ENCODE measurements at regions not wholly inside any gene's neighbourhood (a gene's known extent, or its start where the extent isn't known, plus 50 kb on each side); places are given as distances from the start of the nearest gene placed in this dataset.

DNA sequence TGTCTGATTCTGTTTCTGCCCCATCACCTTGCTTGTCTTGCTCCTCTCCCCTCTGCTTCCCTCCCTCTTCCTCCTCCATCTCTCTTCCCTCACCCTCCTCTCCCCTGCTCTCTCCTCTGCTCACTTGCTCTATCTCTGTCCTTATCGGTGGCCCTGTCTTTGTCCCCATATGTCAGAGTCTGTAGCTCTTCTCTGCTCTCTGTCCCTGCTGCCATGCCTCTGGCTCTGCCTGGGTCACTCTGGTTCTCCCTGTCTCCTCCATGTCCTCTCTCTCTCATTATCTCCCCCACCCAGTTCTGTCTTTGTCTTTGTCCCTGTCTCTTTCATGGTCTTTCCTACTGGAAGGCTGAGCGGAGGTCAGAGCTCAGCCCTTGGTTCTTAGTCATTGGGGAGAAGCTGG is 169.1 kb upstream of the NLRP1 start:
- H2BK120ac ChIP-seq (ENCODE audit: low read depth, low read length, poor library complexity, severe bottlenecking) = no peak overlapping the region
- no peak overlapping the region for H2BK20ac ChIP-seq (ENCODE audit: low read depth, low read length, poor library complexity, severe bottlenecking)
- Mint-ChIP-seq H3K27me3 (ENCODE audit: low read depth) (peaks cover 6% of the 10 kb centered on the region), H3K36me3 (ENCODE audit: insufficient read depth in 1 of 3, low read depth in 3 of 3) (no peaks in the 10 kb centered on the region), H3K9me3 (no peaks in the 10 kb centered on the region; a peak in 1 of 5 replicates), H3K4me1 (0 out of 4 replicates have a peak, but pooled peaks cover 0 to 3% of the 10 kb centered on the region in 2 experiments), H3K4me3 (no peak overlapping the region), H3K27ac (peak overlapping the region in 1 of 3 experiments; percentile 11; a peak in 1 of 7 replicates)
- H4K91ac ChIP-seq (ENCODE audit: insufficient read length, low read depth, low read length) = no peak overlapping the region
- TF ChIP-seq, protein P1, sequence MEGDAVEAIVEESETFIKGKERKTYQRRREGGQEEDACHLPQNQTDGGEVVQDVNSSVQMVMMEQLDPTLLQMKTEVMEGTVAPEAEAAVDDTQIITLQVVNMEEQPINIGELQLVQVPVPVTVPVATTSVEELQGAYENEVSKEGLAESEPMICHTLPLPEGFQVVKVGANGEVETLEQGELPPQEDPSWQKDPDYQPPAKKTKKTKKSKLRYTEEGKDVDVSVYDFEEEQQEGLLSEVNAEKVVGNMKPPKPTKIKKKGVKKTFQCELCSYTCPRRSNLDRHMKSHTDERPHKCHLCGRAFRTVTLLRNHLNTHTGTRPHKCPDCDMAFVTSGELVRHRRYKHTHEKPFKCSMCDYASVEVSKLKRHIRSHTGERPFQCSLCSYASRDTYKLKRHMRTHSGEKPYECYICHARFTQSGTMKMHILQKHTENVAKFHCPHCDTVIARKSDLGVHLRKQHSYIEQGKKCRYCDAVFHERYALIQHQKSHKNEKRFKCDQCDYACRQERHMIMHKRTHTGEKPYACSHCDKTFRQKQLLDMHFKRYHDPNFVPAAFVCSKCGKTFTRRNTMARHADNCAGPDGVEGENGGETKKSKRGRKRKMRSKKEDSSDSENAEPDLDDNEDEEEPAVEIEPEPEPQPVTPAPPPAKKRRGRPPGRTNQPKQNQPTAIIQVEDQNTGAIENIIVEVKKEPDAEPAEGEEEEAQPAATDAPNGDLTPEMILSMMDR (conservative IDR thresholded peaks at IDR 0.05) = no peak
- no peak overlapping the region for H2BK5ac ChIP-seq (ENCODE audit: insufficient read length, low read length)
- H3K23me2 ChIP-seq (ENCODE audit: insufficient read length, low read depth, low read length, poor library complexity, severe bottlenecking) = no peaks in the 10 kb centered on the region
- no peak overlapping the region for H3K4ac ChIP-seq (ENCODE audit: low read depth, low read length)
- H3K79me1 ChIP-seq (ENCODE audit: insufficient read depth, low read depth, low read length, poor library complexity, severe bottlenecking) = no peaks in the 10 kb centered on the region
- no peaks in the 10 kb centered on the region for H3K4me1 ChIP-seq (ENCODE audit: insufficient read depth, low read length)
- no peak overlapping the region for H4K8ac ChIP-seq (replicated peaks; ENCODE audit: insufficient read length, low read depth, low read length)
- H2AFZ ChIP-seq (ENCODE audit: low read length) = no peak overlapping the region
- no peak for DNase-seq
- no peak overlapping the region for H4K5ac ChIP-seq (ENCODE audit: insufficient read length, low read depth, low read length)
- no peaks in the 10 kb centered on the region for H3K9me3 ChIP-seq (ENCODE audit: control insufficient read depth, low read depth, low read length)
- H3K23ac ChIP-seq (ENCODE audit: insufficient read length, low read depth, low read length) = no peak overlapping the region
- H2BK15ac ChIP-seq (ENCODE audit: low read depth, low read length) = no peak overlapping the region
- H3K27me3 ChIP-seq (ENCODE audit: insufficient read depth, low read length) = no peaks in the 10 kb centered on the region
- no CpG with 5 or more reads among the region's 2 CpGs for WGBS (ENCODE audit: extremely low coverage, insufficient read length, low lambda C conversion rate)
- H3K18ac ChIP-seq (ENCODE audit: insufficient read length, low read depth, low read length) = no peak overlapping the region
- no peak overlapping the region for H2AK5ac ChIP-seq (ENCODE audit: insufficient read length, low read length)
- no peak overlapping the region for H2BK12ac ChIP-seq (ENCODE audit: insufficient read length, low read depth, low read length)
- no peak overlapping the region for H3K9ac ChIP-seq (ENCODE audit: extremely low read depth, insufficient read length, low read length)
- no peak overlapping the region for H3K27ac ChIP-seq (ENCODE audit: insufficient read length, low read depth, low read length)
- H3K79me2 ChIP-seq (ENCODE audit: insufficient read depth, low read length) = no peaks in the 10 kb centered on the region
- H3K4me2 ChIP-seq (ENCODE audit: insufficient read depth, insufficient read length, low read length) = no peak overlapping the region
- no peaks in the 10 kb centered on the region for H4K20me1 ChIP-seq (ENCODE audit: control insufficient read depth, insufficient read depth, insufficient read length)
- no peak overlapping the region for H3T11ph ChIP-seq (ENCODE audit: low read length)
- peak overlapping the region; percentile 5; the same call in 1 of the 2 replicates for H3K14ac ChIP-seq (ENCODE audit: insufficient read depth, low read length)
- H3K56ac ChIP-seq (ENCODE audit: insufficient read length, low read depth, low read length) = no peak overlapping the region
